Trophoblast cell (in vitro differentiated cells and primary cell): ENCODE measurements at regions not wholly inside any gene's neighbourhood (a gene's known extent, or its start where the extent isn't known, plus 50 kb on each side); places are given as distances from the start of the nearest gene placed in this dataset.
A peak's percentile ranks its signal among the peaks of the same experiment; 100 is the strongest.
"Not testable (repeated sequence)": the region's sequence is repeated elsewhere in the genome, so short reads cannot be mapped to it uniquely, and the experiment has no call there.

Source experiments
- DNase-seq, 2 donors: peaks; one replicate each; pipeline ENCODE4 v3.0.0-alpha.2; 2016
- H2AFZ ChIP-seq: 2 replicates; pipeline ENCODE4 v1.6.1; 2013; ENCODE audit warnings: low read length, moderate library complexity, mild to moderate bottlenecking; ENCODE audit not compliant: insufficient read depth, poor library complexity
- H2AK5ac ChIP-seq: 2 replicates; pipeline ENCODE4 v1.6.1; 2013; ENCODE audit warnings: mild to moderate bottlenecking, low read length
- H2BK120ac ChIP-seq: 2 replicates; pipeline ENCODE4 v1.6.1; 2013; ENCODE audit warnings: low read length, mild to moderate bottlenecking, moderate library complexity; ENCODE audit not compliant: insufficient read depth, poor library complexity
- H2BK12ac ChIP-seq: 2 replicates; pipeline ENCODE4 v1.6.1; 2013; ENCODE audit warnings: mild to moderate bottlenecking, low read length, moderate library complexity
- H2BK5ac ChIP-seq: 2 replicates; pipeline ENCODE4 v1.6.1; 2013; ENCODE audit warnings: low read length, low read depth, moderate library complexity, mild to moderate bottlenecking; ENCODE audit not compliant: poor library complexity
- H3K14ac ChIP-seq: 2 replicates; pipeline ENCODE4 v1.6.1; 2013; ENCODE audit warnings: mild to moderate bottlenecking, low read length
- H3K18ac ChIP-seq: 2 replicates; pipeline ENCODE4 v1.6.1; 2013; ENCODE audit warnings: mild to moderate bottlenecking, low read length
- H3K23ac ChIP-seq: 2 replicates; pipeline ENCODE4 v1.6.1; 2013; ENCODE audit warnings: low read length
- H3K27ac ChIP-seq: 2 replicates; pipeline ENCODE4 v1.5.1; 2013; ENCODE audit warnings: low read depth, mild to moderate bottlenecking, inconsistent platforms, low read length, moderate library complexity
- H3K27me3 ChIP-seq: 2 replicates; pipeline ENCODE4 v1.6.1; 2013; ENCODE audit warnings: inconsistent platforms, mild to moderate bottlenecking, low read length, moderate library complexity; ENCODE audit not compliant: insufficient read depth
- H3K36me3 ChIP-seq, 2 experiments: 1 replicate in 1 of 2; 2 replicates in 1 of 2; pipeline ENCODE4 v1.6.1; 2013; ENCODE audit warnings: low read length in 2 of 2, mild to moderate bottlenecking in 2 of 2, moderate library complexity in 1 of 2; ENCODE audit not compliant: insufficient read depth in 2 of 2, control insufficient read depth in 1 of 2
- H3K4ac ChIP-seq: 2 replicates; pipeline ENCODE4 v1.6.1; 2013; ENCODE audit warnings: low read depth, mild to moderate bottlenecking, low read length, moderate library complexity
- H3K4me1 ChIP-seq, 2 experiments: 1 replicate in 1 of 2; 2 replicates in 1 of 2; pipeline ENCODE4 v1.6.1; 2013; ENCODE audit warnings: low read length in 2 of 2, mild to moderate bottlenecking in 2 of 2, moderate library complexity in 1 of 2; ENCODE audit not compliant: insufficient read depth in 2 of 2, control insufficient read depth in 1 of 2
- H3K4me2 ChIP-seq: 2 replicates; pipeline ENCODE4 v1.6.1; 2013; ENCODE audit warnings: inconsistent platforms, mild to moderate bottlenecking, low read length, moderate library complexity
- H3K4me3 ChIP-seq: 2 replicates; pipeline ENCODE4 v1.5.1; 2013; ENCODE audit warnings: mild to moderate bottlenecking, low read depth, low read length, inconsistent platforms
- H3K79me1 ChIP-seq: one replicate; pipeline ENCODE4 v1.6.1; 2013; ENCODE audit warnings: low read length
- H3K79me2 ChIP-seq: 2 replicates; pipeline ENCODE4 v1.6.1; 2013; ENCODE audit warnings: low read length, mild to moderate bottlenecking; ENCODE audit not compliant: control insufficient read depth, insufficient read depth, poor library complexity
- H3K9ac ChIP-seq: 2 replicates; pipeline ENCODE4 v1.6.1; 2013; ENCODE audit warnings: mild to moderate bottlenecking, low read length
- H3K9me3 ChIP-seq: 2 replicates; pipeline ENCODE4 v1.6.1; 2013; ENCODE audit warnings: low read depth, mild to moderate bottlenecking, control low read depth, inconsistent platforms, low read length; ENCODE audit not compliant: insufficient read depth
- H4K12ac ChIP-seq: 2 replicates; pipeline ENCODE4 v1.6.1; 2013; ENCODE audit warnings: low read depth, mild to moderate bottlenecking, low read length, moderate library complexity
- H4K8ac ChIP-seq: 2 replicates; pipeline ENCODE4 v1.6.1; 2013; ENCODE audit warnings: low read depth, mild to moderate bottlenecking, low read length, moderate library complexity
- H4K91ac ChIP-seq: one replicate; pipeline ENCODE4 v1.6.1; 2013; ENCODE audit warnings: low read depth, mild to moderate bottlenecking, low read length, moderate library complexity
- WGBS: extraction: QIAGEN DNeasy Blood & Tissue Kit; methylation state at CpG from one replicate; pipeline ENCODE4 v1.1.7; 2013; ENCODE audit warnings: missing lambda C conversion rate; ENCODE audit not compliant: insufficient read length, insufficient coverage; ENCODE audit errors: extremely low coverage; 5-methylcytosine and 5-hydroxymethylcytosine counted together

DNA sequence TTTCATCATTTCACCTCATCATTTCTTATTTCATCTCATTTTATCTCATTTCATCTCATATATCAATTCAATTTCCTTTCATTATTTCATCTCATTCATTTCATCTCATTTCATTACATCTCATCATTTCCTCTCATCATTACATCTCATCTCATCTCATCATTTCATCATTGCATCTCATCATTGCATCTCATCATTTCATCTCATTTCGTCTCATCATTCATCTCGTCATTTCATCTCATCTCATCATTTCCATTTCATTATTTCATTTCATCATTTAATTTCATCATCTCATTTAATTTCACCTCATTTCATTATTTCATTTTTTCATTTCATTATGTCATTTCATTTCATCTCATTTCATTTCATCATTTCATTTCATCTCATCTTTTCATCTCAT lies 168.5 kb upstream of the FAM72C start:
- WGBS = no CpG with 5 or more reads among the region's 2 CpGs
- H4K8ac ChIP-seq, H3K18ac ChIP-seq, H2BK5ac ChIP-seq, H3K36me3 ChIP-seq, H4K91ac ChIP-seq, H3K4me3 ChIP-seq, H3K79me1 ChIP-seq, H3K9ac ChIP-seq, H2AFZ ChIP-seq, H3K14ac ChIP-seq, H2AK5ac ChIP-seq, H3K27ac ChIP-seq, DNase-seq, H3K4me2 ChIP-seq, H2BK12ac ChIP-seq, H3K4ac ChIP-seq, H4K12ac ChIP-seq, H3K23ac ChIP-seq, H3K9me3 ChIP-seq, H2BK120ac ChIP-seq, H3K4me1 ChIP-seq, H3K79me2 ChIP-seq, H3K27me3 ChIP-seq: not testable (repeated sequence)

DNA sequence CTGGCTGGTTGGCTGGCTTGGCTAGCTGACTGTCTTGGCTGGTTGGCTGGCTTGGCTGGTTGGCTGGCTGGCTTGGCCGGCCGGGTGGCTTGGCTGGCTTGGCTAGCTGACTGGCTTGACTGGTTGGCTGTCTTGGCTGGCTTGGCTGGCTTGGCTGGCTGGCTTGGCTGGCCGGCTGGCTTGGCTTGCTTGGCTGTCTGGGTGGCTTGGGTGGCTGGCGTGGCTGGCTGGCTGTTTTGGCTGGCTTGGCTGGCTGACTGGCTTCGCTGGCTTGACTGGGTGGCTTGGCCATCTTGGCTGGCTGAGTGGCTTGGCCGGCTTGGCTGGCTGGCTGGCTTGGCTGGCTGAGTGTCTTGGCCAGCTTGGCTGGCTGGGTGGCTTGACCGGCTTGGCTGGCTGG lies 133.2 kb upstream of the FAM72C start:
- H3K14ac ChIP-seq, H2BK5ac ChIP-seq, H3K4me3 ChIP-seq, H3K23ac ChIP-seq, H2AK5ac ChIP-seq, H4K8ac ChIP-seq, H3K36me3 ChIP-seq, H3K4me1 ChIP-seq, H4K91ac ChIP-seq, H3K9ac ChIP-seq, H2BK120ac ChIP-seq, H4K12ac ChIP-seq, H3K27me3 ChIP-seq, H3K4me2 ChIP-seq, H3K4ac ChIP-seq, H3K27ac ChIP-seq, DNase-seq, H3K79me1 ChIP-seq, H3K79me2 ChIP-seq, H3K18ac ChIP-seq, H2AFZ ChIP-seq, H2BK12ac ChIP-seq: not testable (repeated sequence)
- WGBS = no CpG with 5 or more reads among the region's 7 CpGs
- peaks cover 20% of the 10 kb centered on the region for H3K9me3 ChIP-seq

DNA sequence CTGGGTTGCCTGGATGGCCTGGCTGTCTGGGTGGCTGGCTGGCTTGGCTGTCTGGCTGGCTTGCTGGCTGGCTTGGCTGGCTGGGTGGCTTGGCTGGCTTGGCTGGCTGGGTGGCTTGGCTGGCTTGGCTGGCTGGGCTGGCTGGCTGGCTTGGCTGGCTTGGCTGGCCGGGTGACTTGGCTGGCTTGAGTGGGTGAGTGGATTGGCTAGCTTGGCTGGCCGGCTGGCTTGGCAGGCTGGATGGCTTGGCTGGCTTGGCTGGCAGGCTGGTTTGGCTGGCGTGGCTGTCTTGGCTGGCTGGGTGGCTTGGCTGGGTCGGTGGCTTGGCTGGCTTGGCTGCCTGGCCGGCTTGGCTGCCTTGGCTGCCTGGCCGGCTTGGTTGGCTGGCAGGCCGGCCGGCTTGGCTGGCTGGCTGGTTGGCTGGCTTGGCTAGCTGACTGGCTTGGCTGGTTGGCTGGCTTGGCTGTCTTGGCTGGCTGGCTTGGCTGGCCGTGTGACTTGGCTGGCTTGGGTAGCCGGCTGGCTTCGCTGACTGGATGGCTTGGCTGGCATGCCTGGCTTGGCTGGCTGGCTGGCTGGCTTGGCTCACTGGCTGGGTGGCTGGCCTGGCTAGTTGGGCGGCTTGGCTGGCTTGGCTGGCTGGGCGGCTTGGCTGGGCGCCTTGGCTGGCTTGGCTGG lies 132.4 kb upstream of the FAM72C start:
- not testable (repeated sequence) for H2BK5ac ChIP-seq, H3K27ac ChIP-seq, H3K18ac ChIP-seq, H2AFZ ChIP-seq, H3K27me3 ChIP-seq, H3K79me1 ChIP-seq, H2AK5ac ChIP-seq, H4K8ac ChIP-seq, H3K4me1 ChIP-seq, H4K91ac ChIP-seq, H3K23ac ChIP-seq, H2BK12ac ChIP-seq, H2BK120ac ChIP-seq, H3K36me3 ChIP-seq, H3K4me3 ChIP-seq, H3K9ac ChIP-seq, H3K4me2 ChIP-seq, H3K4ac ChIP-seq, H3K79me2 ChIP-seq, H3K14ac ChIP-seq, H4K12ac ChIP-seq
- H3K9me3 ChIP-seq = peaks cover 20% of the 10 kb centered on the region
- WGBS = no CpG with 5 or more reads among the region's 14 CpGs
- peak; percentile 0 to 14 for DNase-seq

DNA sequence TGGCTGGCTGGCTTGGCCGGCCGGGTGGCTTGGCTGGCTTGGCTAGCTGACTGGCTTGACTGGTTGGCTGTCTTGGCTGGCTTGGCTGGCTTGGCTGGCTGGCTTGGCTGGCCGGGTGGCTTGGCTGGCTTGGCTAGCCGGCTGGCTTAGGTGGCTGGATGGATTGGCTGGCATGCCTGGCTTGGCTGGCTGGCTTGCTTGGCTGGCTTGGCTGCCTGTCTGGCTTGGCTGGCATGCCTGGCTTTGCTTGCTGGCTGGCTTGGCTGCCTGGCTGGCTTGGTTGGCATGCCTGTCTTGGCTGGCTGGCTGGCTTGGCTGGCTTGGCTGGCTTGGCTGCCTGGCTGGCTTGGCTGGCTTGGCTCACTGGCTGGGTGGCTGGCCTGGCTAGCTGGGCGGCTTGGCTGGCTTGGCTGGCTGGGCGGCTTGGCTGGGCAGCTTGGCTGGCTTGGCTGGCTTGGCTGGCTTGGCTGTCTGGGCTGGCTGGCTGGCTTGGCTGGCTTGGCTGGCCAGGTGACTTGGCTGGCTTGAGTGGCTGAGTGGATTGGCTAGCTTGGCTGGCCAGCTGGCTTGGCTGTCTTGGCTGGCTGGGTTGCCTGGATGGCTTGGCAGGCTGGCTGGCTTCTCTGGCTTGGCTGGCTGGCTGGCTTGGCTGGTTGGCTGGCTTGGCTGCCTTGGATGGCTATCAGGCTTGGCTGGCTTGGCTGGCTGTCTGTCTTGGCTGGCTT lies 131.5 kb upstream of the FAM72C start:
- H3K18ac ChIP-seq, H2BK120ac ChIP-seq, H3K4me2 ChIP-seq, H3K79me1 ChIP-seq, H3K9ac ChIP-seq, H3K79me2 ChIP-seq, H3K23ac ChIP-seq, H2BK5ac ChIP-seq, H3K27me3 ChIP-seq, H4K8ac ChIP-seq, H4K91ac ChIP-seq, H3K4ac ChIP-seq, H3K36me3 ChIP-seq, H3K27ac ChIP-seq, H4K12ac ChIP-seq, H3K14ac ChIP-seq, H3K4me1 ChIP-seq, H2AK5ac ChIP-seq, H2BK12ac ChIP-seq: not testable (repeated sequence)
- H3K9me3 ChIP-seq = peaks cover 20% of the 10 kb centered on the region
- peak overlapping the region; percentile 1 for H3K4me3 ChIP-seq
- WGBS = no CpG with 5 or more reads among the region's 6 CpGs
- DNase-seq = peak; percentile 0 to 1
- H2AFZ ChIP-seq = peak overlapping the region; percentile 47
